B cell (primary cell): ENCODE measurements at regions not wholly inside any gene's neighbourhood (a gene's known extent, or its start where the extent isn't known, plus 50 kb on each side); places are given as distances from the start of the nearest gene placed in this dataset.

Experiments used
- EZH2 ChIP-seq: IDR thresholded peaks from 2 replicates; pipeline ENCODE4 v1.6.1; 2012; ENCODE audit warnings: borderline replicate concordance, low read depth, mild to moderate bottlenecking, moderate library complexity, low read length; ENCODE audit not compliant: insufficient read depth, poor library complexity, severe bottlenecking
- TF ChIP-seq, protein P1 (sequence below): fragments of 200-600 bp; IDR thresholded peaks from one replicate; pipeline ENCODE4 v1.8.0; 2022; ENCODE audit warnings: antibody characterized with exemption, mild to moderate bottlenecking

GRCh38 chr20:11608736-11609135 lies 309.0 kb upstream of the BTBD3 start:
- TF ChIP-seq, protein P1, sequence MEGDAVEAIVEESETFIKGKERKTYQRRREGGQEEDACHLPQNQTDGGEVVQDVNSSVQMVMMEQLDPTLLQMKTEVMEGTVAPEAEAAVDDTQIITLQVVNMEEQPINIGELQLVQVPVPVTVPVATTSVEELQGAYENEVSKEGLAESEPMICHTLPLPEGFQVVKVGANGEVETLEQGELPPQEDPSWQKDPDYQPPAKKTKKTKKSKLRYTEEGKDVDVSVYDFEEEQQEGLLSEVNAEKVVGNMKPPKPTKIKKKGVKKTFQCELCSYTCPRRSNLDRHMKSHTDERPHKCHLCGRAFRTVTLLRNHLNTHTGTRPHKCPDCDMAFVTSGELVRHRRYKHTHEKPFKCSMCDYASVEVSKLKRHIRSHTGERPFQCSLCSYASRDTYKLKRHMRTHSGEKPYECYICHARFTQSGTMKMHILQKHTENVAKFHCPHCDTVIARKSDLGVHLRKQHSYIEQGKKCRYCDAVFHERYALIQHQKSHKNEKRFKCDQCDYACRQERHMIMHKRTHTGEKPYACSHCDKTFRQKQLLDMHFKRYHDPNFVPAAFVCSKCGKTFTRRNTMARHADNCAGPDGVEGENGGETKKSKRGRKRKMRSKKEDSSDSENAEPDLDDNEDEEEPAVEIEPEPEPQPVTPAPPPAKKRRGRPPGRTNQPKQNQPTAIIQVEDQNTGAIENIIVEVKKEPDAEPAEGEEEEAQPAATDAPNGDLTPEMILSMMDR, result no peak
- TF ChIP-seq EZH2, result no peak
